ENCODE measurements at regions not wholly inside any gene's neighbourhood (a gene's known extent, or its start where the extent isn't known, plus 50 kb on each side); places are given as distances from the start of the nearest gene placed in this dataset.
"Not testable (repeated sequence)": the region's sequence is repeated elsewhere in the genome, so short reads cannot be mapped to it uniquely, and the experiment has no call there.

DNA sequence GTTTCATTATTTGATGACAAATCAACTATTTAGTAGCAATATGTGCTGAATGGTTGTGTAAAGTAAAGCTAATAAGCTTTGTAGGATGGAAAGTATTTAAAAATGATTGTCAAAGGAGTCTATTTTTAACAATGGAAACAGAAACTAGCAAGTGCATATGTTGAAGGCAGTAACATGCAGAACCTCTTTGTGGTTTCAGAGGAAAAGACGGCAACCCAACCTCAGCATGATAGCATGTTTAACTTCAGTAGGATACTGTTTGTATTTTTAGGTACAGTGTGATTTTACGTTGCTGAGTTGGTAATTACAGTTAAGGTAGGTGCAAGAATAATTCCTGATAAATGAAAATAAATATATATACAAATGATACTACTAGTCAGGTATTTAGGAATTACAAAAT, 545.4 kb downstream of the CDY1 start:
- not testable (repeated sequence) for DNase-seq

DNA sequence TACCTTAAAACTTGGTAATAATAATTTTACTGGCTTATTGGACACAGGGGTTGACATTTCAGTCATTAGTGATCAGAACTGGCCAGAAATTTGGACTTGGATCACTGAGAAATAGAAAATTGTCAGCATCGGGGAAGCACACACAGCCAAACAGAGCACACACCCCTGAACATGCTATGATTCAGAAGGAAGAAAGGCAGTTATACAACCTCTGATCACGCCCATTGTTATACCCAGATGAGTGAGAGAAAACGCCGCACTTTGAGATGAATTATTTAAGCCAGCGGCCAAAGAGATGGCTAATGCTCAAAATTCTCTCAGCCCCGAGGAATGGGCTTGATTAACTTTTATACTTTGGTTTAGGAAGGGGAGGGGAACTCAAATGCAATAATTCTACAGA, 557.4 kb downstream of the CDY1 start:
- not testable (repeated sequence) for DNase-seq

DNA sequence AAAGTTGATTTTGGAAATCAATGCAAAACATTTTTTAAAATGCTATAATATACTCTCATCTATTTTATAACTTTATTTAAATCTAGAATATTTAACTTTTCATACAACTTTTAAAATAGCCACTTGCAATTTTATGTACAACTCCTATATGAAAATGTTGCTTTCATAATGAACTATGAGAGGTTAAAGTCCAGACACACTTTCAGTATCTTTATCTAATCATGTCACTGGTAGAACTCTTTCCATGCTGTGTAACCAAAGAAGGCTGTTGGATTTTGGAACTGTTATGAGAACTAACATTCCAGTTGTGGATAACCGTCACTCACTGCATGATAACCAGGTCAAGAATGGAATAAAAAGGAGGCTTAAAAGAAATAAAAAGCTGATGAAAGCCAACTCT, 603.1 kb downstream of the CDY1 start:
- DNase-seq: not testable (repeated sequence)

DNA sequence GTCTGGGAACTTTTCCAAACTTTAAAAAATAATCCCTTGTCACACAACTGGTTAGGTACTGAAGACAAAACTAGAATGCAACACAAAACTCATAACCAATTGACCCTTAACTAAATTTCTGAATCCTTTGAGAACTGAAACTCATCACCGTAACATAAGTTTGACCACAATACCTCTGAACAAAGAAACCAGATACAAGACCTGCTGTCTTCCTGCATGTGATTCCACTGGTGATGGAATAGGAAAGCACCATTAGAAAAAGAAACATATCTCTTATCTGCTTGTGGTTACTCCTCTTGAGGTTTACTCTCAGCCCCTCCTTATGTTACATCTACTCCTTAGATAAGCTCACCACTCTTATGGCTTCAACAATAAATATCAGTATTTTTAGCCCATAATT, 603.6 kb downstream of the CDY1 start:
- DNase-seq: not testable (repeated sequence)

DNA sequence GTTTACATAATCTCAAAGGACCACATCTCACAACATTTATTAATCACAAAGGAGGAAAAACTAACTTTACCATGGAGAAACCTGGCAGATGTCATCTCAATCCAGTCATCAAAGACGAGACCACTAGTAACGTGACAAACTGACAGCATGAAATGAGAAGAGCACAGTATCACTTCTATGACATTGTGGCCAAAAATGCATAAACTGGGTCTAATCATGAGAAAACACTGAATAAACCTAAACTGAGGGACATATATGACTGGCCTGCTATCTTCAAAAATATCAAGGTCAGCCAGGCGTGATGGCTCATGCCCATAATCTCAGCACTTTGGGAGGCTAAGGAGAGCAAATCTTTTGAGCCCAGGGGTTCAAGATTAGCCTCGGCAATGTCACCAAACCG, 619.0 kb downstream of the CDY1 start:
- DNase-seq: not testable (repeated sequence)

DNA sequence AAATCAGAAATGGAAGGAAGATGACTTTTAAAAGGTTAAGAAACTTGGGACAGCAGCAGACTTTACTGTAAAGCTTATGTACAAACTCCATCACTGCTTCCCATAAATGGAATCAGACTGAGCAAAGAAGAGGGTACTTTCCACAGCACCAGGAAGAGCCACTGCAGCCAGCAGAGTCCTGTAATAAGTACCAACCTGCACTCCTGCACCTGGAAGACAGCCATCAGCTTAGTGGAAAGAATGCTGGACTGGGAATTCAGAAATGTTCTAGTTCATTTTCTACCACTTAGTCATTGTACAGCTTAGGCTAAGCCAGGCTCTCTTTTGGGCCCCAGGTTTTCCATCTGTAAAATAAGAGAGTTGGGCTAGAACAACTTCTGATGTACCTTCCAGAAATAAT, 632.3 kb downstream of the CDY1 start:
- DNase-seq: not testable (repeated sequence)

DNA sequence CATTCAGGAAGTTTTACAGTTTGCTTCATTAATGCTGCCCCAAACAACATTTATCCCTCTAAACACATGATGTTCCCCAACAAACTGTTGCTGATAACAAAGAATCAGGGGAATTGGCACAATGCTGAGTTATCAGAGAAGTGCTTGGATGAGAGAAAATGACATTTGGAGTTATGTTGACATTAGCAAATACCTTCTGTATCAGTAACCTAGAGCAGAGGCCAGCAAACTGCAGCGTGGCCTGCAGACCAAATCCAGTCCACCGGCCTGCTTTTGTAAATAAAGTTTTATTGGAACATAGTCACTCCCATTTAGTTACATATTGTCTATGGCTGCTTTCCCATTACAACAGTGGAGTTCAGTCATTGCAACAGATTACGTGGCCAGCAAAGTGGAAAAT, 643.5 kb downstream of the CDY1 start:
- not testable (repeated sequence) for DNase-seq

DNA sequence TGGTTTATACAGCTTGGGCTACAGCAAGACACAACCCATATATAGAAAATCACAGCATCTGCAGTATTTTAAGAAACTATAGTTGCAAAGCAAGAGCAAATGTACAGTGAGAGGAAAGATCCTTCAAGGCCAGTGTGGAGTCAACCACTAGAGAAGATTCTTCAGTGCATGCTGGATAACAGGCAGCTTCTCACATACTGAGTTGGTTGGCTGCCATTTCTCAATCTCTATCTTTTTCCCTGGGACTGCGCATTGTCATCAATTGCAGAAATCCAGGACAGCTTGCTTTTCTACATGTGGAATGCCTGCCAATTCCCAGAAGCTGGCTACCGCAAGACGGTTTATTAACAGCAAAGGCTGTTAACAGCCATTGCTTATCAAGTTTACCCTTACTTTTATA, 646.5 kb downstream of the CDY1 start:
- DNase-seq: not testable (repeated sequence)

DNA sequence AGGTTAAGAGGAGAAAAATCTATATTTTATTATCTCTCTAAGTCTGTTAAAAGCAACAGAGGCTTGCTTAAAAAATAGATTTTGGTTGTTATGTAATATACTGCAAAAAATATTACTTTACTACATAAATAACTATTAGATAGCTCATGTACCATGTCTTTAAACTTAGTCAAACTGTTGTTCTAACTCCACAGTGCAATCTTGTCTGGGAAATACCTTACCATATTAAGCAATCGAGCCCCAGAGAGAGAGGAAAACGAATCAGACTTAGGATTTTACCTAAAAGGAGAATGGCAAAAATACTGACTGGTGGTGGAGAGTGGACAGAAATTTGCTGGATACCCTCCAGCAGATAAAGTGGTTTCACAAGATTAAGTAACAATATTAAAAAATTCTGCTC, 647.0 kb downstream of the CDY1 start:
- DNase-seq: not testable (repeated sequence)

DNA sequence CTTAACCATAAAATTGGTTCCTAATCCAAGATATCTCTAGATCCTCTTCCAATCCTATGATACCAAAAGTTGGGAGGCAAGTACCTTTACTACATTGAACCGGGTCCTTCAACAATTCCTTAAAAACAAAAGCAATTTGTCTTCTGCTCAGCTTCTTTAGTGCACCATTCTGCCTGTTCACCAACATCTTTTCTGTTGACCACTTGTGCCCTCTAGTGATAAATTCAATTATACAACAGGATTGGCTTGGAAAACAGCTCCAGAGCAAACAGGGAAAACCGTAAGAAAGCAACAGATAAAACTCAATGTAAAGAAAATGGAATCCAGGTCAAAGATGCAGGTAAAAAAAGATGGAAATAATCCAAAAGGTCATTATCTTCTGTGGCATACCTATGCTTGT, 651.2 kb downstream of the CDY1 start:
- not testable (repeated sequence) for DNase-seq

DNA sequence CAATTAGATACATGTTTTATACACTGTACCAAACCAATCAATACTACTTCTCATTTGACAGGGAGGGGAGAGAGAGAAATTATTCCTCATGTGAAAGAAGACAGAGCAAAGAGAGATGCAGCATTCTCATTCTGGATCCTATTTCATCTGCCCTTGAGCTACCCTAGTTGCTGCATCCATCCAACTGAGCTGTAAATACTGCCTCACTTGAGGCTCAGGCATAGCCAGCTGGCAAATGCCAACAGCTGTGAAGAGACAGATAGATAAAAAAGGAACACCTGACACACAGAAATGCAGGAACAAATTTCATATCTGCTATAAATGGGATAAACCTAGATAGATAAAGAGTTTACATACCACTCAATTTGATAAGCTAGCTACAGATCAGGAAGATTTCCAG, 684.1 kb downstream of the CDY1 start:
- not testable (repeated sequence) for DNase-seq

DNA sequence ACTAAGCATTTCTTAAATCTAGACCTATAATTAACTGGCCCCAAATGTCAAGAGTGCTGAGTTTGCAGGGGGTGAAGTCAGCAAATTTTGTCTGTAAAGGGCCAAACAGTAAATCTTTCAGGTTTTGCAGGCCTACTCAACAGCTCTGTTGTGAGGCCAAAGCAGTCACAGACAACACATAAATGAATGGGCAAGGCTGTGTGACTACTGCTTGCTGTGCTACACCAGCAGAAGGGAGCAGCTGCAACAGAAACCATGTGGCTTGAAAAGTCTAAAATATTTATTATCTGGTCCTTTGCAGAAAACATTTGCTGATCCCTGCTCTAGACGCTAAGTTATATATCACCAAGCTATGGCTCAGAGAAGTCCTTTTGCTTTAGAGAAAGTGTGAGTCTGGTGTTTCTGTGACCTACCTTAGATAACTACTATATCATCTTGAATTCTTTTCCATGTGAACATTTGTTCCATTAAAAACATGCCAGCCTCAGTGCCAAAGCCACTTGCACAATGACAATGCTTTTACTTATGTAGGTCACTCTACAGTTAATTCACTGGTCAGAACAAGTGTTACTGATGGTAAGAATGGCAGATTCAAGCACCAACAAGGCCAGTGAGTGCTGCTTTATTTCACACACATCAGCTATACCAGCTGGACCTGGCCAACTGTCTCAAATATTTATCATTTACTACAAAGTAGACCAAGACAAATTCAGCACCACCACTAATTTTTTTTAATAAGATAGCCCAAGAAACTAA, 684.9 kb downstream of the CDY1 start:
- not testable (repeated sequence) for DNase-seq

DNA sequence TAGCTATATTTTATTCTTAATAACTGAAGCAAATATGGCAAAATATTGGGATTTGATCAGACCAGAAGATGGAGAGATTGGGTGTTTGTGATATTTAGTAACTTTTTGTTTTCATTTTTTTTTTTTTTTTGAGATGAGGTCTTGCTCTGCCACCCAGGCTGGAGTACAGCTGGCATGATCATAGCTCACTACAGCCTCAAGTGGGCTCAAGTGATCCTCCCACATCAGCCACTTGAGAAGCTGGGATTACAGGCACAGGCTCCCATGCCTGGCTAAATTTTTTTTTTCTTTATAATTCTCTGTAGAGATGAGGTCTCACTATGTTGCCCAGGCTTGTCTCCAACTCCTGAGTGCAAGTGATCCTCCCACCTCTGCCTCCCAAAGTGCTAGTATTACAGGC, 686.4 kb downstream of the CDY1 start:
- not testable (repeated sequence) for DNase-seq

DNA sequence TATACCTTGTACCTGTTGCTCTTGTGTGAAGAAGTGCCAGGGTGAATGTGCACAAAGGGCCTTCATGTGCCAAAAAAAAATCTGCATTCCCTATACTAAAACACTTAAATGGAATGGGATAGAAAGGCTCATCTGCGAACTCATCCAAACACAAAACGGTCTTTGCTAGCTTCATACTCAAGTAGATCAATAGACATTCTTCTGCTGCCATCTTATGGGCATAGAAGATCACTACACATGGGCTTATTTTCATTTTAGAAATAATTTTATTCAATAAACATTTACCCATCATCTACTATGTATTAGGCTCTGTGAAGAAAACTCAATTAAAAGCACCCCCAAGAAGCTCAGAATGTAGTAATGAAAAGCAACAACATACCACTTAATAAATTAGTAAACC, 693.1 kb downstream of the CDY1 start:
- peak in 1 of 2 donors; percentile 40 for DNase-seq

DNA sequence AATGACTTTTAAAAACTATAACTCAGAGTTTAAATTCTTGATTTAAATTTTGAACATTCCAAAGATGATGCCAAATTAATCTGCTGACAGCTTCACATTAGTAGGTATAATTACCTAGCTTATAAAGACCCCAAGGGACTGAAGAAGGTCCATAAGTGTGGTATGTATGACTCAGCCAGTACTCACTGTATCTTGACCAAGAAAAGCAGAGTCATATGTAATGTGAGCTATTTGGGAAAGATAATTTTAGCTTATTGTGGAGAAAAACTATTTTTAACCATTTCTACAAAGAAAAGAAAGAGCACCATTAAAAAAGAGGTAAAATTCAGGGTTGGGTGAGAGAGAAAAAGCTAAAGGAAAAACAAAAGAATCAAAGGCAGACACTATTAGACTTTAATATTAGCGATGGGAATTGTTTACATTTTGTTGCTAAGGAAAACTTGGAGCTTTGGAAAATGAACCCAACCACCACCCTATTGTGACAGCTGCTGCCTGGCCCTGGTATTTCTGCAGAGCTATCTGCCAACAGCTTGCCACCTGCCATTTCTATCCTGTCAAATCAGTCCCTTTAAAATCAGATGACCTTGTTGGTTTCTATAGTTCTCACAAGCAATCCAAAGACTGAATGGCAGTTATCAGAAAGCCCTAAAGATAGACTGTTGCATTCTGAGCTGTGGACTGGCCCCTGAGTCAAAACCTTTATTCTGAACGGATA, 697.7 kb downstream of the CDY1 start:
- not testable (repeated sequence) for DNase-seq

DNA sequence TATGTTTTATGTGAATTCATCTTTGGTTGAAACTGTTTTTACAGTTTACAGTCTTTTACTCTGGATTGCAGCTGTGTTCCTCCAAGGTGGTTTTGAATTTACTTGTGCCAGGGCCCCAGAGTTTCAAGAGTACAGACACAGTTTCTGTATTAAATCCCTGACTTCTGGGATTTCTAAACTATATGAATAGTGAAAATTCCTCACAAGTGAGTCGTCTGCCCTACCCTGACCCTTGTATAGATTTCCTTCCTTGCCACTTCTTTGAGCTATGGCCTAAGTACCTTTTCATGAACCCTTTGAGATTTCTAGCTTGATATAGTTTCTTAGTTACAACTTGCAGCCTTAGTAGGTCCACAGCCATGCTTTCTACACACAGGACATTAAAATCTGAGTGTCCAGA, 700.8 kb downstream of the CDY1 start:
- not testable (repeated sequence) for DNase-seq

DNA sequence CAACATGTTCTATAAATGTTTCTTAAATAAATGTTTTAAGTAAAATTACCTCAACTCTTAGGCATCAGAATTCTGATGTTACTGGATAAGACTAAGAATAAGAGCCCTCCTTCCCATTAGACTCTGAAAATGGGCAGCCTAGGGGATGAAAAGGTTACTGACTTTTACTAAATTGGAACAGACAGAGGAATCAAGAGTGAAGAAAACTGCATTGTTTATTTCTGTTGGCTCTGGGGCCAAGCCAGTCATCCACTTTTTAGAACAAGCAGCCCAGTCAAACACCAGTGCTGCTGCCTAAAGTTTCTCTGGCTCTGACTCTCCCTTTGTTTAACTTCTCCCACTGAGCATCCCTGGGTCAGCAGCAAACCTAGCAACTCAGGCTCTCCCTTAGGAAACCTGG, 731.0 kb downstream of the CDY1 start:
- not testable (repeated sequence) for DNase-seq

DNA sequence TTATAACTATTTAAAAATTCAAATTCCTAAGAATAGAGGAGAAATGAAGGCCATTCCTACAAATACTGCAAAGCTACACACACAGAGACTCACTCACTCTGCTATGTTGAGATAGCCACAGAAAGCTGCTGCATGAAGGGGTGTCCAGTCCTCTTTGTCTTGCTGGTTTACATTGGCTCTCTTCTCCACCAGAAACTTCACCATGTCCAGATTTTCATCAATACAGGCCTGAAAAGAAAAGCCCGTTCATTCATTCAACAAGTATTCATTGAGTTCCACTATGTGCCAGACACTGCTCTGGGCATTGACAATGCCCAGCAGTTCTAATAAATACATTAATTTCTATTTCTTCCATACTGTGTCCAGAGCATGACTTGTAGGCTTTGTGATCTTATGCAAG, 732.3 kb downstream of the CDY1 start:
- DNase-seq: no peak

DNA sequence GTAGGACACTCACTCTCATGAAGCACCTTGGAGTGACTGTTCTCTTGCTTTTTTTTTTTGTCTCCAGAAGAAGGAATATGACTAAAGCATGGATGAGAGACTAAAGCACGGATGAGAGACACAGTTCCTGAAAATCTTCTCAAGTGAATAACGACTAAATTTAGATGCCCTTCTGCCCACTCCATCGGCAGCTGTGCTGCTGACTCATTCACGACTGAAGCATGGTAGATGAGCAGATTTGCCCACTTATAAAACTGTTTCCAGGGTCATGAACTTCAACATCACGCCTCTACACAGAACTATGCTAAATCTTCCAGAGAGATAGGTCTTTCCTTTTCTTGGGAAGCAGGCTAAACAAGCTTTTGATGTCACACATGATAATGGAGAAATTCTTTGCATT, 738.0 kb downstream of the CDY1 start:
- DNase-seq: not testable (repeated sequence)

DNA sequence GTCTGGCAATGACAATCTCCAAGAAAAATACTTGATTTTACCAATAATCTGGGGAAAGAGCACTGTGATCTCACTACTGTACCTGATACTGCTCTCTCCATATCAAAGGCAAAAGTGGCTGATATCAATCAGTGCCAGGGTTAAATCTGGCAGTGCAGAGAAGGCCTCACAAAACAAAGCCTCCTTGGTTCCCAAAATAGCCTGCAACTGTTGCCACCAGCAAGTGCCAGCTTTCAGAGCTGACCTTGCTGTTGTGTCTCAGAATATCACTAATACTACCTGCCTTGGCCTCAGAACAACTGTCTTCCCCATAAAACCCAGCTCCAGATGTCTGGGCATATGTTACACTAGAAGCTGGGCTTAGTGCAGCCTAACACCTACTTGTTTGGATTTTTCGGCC, 738.6 kb downstream of the CDY1 start:
- DNase-seq: not testable (repeated sequence)

DNA sequence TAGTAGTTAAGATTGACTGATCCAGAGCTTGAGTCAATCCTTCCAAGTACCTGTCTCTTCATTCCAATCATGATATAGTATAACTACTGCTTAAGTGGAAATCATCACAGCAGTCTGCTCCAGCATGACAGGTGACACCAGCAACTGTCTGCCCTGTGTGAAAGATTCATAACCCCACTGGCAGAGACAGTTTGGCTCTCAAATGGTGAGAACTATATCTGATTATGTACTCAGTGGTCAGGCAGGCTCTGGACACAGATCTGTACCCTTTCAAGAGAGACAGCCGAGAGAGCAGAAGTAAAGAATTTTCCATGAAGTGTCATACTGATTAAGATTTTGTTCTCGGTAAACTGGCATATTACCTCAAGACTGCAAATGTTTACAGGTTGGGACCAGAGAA, 741.5 kb downstream of the CDY1 start:
- not testable (repeated sequence) for DNase-seq

DNA sequence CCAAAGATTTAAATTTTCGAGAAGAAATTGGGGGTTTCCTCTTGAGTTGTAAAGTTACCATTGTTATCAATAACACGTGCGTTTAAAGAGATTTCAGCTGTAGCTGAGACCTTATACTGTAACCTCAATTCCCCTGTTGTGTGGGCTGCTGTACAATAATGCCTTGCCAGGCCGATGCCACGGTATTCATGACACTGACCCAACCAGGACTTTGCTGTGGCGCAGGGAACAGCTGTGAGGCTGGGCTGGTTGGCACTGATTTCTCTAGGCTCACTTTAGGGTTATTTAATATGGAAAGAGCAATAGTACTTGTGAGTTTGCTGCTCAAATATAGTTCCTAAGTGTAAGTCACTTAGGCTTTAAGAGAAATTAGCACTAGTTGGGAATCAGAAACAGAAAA, 744.2 kb downstream of the CDY1 start:
- not testable (repeated sequence) for DNase-seq

DNA sequence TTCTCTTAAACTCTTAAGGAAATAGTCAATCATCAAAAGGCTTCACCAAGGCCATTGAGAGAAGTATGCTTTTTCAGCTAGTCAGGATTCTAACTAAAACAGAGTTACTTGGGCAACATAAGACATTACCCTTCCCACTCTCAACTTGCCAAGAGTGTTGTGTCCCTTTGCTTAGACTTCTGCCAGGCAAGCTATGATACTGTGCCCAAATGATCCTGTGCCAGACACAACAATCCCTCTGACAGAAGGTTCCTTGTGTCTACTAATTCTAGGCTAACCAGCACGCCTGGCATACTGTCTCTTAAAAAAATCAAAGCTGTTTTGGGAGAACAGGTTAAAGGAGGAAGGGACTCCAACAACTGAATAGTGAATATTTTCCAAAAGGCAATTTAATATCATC, 750.6 kb downstream of the CDY1 start:
- not testable (repeated sequence) for DNase-seq

DNA sequence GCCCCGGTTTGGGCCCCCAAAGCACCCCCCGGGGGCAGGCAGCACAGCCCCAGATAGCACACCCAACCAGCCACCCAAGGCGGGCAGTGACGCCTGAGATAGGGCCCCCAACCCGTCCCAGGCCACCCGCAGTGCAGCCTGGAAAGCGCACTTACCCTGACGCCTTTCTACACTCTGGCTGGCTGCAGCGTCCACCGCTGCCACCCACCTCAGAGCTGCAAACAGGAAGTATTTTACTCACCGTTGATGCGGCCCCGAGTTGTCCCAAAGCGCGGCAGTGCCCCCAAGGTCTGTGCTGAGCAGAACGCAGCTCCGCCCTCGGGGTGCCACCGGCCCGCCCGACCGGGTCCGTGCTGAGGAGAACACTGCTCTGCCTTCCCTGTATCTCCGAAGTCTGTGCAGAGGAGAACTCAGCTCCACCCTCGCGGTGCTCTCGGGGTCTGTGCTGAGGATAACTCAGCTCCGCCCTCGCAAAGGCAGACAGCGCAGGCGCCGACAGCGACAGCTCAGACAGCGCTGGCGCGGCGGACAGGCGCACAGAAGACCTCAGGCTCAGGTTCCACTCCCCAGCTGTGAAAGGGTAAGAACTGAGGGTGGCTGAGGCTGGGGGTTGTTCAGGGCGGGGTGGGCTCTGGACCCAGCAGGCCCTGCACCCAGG, 786.9 kb downstream of the CDY1 start:
- no peak for DNase-seq
